Activated CD8-positive, alpha-beta memory T cell treated with anti-CD3 and anti-CD28 coated beads, Interleukin-2, amount 50 U/mL, for 1 hour (primary cell): ENCODE measurements at regions not wholly inside any gene's neighbourhood (a gene's known extent, or its start where the extent isn't known, plus 50 kb on each side); places are given as distances from the start of the nearest gene placed in this dataset.
"Not testable (repeated sequence)": the region's sequence is repeated elsewhere in the genome, so short reads cannot be mapped to it uniquely, and the experiment has no call there.

ENCODE experiments used
- DNase-seq: peaks from one replicate; pipeline ENCODE4 v3.0.0-alpha.2; 2020; ENCODE audit errors: extremely low read depth

DNA sequence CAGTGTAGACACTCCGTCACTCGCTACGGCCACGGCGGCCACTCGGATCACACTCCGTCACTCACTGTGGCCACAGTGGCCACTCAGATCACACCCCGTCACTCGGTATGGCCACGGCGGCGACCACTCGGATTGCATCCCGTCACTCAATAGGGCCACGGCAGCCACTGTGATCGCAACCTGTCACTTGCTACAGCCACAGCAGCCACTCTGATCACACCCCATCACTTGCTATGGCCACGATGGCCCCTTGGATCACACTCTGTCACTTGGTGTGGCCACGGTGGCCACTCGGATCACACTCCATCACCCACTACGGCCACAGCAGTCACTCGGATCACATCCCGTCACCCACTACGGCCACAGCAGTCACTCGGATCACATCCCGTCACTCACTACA is 175.3 kb downstream of the LAT start:
- not testable (repeated sequence) for DNase-seq

DNA sequence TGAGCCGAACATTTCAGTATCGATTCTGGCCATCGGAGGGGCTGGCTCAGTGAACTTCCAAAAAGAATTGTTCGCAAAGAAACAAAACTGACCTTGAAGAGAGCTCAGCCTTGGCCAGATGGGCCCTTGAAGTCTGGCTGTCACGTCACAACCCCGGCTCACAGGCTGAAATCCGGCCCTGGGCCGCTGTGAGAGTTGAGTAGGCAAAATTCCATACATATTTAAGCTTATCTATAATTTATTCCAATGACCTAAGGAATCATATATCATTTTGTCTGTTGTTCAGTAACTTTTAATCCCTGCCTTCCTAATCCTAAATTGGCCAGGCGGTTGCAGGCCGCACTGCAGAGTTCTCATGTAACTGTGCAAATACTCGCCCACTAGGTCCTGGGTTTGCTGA is 174.8 kb downstream of the LAT start:
- not testable (repeated sequence) for DNase-seq

DNA sequence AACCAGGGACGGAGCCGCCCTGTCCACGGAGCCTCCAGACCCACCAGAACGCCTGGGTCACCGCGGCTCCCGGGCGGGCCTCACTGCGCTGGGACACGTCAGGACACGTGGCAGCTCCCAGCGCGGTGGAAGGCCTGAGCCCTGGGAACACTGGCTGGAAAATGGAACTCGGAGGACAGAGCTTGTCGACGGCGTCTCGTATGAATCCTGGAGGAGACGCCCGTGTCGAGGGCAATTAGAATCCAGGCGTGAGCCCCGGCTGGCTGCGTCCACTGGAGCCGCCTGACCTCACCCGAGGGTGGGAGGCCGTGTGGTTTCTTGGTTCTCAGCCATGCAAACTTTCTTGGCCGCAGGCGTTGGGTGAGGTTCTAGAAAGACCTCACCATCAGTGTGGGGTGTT is 173.9 kb downstream of the LAT start:
- no peak for DNase-seq

DNA sequence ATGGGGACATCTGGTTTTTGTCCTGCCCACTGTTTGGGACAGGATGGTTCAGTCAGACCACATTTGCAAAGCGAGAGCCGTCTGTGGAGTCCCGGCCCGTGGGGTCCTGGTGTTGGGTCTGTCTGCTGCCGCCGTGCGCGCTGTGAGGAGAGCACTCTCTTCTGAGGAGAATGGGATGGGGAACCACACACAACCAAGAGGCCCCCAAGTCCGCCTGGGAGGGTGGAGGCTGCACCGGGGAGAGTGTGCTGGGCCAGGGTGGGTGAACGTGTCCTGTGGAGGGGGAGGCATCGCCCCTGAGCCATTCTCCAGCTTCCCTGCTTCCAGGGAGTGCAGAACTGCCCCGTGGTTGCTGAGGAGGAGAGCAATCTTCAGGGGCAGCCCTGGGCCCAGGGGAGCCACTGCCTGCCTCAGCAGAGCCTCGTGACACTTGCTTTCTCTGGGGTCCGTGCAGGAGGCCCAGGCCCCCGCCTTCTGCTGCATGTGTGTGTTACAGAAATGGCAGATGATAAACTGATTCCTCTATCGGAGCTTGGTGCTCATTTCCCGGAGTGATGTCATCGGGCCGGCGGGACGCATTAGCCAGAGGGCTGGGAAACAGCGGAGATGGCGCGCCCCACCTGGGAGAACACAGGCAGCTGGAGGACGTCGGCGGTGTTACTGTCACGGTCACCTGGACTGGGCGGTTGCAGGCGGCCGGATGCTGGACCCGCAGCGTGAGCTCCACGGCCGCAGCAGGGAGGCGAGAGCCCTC is 173.4 kb downstream of the LAT start:
- DNase-seq: not testable (repeated sequence)

GRCh38 chr16:29157051-29157923 is 172.4 kb downstream of the LAT start:
- not testable (repeated sequence) for DNase-seq

DNA sequence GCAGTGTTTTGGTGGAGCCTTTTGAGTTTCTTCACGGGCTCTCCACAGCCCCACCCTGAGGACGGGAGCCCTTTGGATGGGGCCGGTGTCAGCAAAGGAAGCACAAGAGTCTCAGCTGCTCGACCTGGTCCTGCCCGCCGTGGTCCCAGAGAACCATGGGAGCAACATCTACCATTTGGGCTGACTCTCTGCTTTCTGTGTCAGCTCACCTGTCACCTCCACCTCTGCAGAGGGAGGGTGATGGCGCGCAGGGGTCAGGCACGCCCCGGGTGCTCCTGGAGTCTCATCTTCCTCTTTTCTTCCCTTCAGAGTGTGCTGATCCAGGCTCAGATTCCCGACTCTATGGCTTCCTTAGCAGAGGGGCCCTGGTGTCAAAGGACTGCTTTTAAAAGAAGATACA is 171.7 kb downstream of the LAT start:
- DNase-seq: no peak

DNA sequence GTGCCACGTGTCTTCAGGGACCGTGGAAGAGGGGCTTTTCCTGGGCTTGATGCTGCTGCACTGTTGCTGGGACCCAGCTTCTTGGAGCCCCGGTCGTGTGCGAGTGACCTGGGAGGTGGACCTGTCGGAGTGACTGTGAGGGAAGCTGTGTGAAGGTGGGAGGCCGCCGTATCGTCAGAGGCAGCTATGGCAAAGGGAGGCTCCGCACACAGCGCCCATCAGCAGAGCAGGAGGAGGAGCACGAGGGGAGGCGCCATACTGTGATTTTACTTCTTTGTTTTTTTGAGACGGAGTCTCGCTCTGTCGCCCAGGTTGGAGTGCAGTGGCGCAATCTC is 171.0 kb downstream of the LAT start:
- DNase-seq: not testable (repeated sequence)

DNA sequence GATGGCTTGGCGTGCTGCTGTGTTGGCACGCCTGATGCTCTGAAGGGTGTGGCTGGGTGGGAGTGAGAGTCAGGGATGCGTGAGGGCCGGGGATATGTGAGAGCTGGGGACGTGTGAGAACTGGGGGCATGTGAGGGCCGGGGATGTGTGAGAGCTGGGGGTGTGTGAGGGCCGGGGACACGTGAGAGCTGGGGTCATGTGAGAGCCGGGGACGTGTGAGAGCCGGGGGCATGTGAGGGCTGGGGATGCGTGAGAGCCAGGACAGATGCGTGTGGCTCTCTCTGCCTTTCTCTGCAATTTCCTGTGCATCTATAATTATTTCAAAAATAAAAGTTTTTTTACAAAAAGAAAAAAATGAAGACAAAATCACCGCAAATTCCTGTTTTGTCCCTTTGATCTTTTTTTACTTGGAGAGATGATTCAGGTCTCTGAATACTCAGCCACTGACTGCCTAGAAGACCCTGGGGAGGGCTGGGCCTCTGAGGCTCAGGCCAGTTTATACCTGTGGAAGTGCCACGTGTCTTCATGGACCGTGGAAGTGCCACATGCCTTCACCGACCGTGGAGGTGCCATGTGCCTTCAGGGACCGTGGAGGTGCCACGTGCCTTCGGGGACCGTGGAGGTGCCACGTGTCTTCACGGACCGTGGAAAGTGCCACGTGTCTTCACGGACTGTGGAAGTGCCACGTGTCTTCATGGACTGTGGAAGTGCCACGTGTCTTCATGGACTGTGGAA is 170.4 kb downstream of the LAT start:
- not testable (repeated sequence) for DNase-seq

DNA sequence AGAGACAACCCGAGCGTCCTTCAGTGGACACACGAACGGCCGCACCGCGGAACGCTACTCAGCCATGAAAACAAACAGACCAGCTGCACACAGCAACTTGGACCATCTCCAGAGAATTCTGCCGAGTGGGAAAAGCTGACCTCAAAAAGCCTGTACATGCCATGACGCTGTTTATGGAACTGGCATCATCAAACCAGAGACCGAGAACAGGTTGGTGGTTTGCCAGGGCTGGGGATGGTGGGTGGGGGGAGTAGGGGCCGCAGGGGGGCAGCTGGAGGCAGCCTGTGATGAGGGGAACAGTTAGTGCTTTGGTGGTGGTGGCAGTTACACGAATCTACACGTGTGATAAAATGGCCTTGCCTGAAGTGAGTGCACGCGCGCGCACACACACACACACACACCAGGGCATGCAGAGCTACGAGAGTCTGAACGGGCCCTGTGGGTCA is 169.8 kb downstream of the LAT start:
- DNase-seq: no peak

GRCh38 chr16:29154088-29154487 is 169.2 kb downstream of the LAT start:
- no peak for DNase-seq

DNA sequence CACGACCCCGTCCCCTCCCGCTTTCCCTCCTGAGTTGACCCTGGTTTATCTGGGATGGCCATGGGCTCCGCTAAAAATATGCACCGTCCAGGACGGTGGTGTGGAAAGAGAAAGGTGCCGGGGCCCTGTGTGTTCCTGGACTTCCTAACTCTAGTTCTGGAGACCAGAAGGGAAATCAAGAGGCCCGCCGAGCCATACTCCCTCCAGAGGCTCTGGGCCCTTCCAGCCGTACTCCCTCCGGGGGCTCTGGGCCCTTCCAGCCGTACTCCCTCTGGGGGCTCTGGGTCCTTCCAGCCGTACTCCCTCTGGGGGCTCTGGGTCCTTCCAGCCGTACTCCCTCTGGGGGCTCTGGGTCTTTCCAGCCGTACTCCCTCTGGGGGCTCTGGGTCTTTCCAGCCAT is 168.5 kb downstream of the LAT start:
- not testable (repeated sequence) for DNase-seq

GRCh38 chr16:29152544-29153031 is 167.7 kb downstream of the LAT start:
- not testable (repeated sequence) for DNase-seq

- no peak for DNase-seq
These were observed 166.5 kb downstream of the LAT start for GRCh38 chr16:29151317-29151716.

DNA sequence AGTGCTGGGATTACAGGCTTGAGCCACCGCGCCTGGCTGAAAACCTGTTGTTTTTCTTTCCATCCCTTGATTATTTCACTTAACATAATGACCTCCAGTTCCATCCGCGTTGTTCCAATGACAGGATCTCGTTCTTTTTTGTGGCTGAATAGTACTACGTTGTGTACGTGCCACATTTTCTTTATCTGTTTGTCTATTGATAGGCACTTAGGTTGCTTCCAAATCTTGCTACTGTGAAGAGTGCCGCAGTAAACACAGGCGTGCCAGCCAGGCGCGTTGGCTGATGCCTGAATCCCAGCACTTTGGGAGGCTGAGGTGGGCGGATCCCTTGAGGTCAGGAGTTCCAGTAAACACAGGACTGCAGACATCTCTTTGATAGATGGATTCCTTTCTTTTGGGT is 165.1 kb downstream of the LAT start:
- DNase-seq: not testable (repeated sequence)

GRCh38 chr16:29148867-29149272 is 164.0 kb downstream of the LAT start:
- DNase-seq: peak; percentile 81

GRCh38 chr16:29148131-29148691 is 163.4 kb downstream of the LAT start:
- DNase-seq: no peak

DNA sequence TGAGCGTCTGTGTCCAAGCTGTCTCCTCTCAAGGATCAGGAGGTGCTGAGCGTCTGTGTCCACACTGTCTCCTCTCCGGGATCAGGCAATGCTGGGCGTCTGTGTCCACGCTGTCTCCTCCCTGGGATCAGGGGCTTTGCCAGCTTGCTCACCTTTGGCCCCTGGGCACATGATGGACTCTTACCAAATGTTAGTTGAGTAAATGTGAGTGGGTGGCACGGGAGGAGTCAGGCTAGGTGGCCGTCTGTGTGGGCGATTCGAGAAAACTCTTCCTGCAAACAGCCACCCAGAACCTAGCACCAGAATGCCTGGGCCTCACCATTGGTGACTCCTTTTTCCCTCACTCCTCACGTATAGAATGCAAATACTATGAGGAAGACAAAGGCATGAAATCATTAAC is 162.9 kb downstream of the LAT start:
- DNase-seq: not testable (repeated sequence)

DNA sequence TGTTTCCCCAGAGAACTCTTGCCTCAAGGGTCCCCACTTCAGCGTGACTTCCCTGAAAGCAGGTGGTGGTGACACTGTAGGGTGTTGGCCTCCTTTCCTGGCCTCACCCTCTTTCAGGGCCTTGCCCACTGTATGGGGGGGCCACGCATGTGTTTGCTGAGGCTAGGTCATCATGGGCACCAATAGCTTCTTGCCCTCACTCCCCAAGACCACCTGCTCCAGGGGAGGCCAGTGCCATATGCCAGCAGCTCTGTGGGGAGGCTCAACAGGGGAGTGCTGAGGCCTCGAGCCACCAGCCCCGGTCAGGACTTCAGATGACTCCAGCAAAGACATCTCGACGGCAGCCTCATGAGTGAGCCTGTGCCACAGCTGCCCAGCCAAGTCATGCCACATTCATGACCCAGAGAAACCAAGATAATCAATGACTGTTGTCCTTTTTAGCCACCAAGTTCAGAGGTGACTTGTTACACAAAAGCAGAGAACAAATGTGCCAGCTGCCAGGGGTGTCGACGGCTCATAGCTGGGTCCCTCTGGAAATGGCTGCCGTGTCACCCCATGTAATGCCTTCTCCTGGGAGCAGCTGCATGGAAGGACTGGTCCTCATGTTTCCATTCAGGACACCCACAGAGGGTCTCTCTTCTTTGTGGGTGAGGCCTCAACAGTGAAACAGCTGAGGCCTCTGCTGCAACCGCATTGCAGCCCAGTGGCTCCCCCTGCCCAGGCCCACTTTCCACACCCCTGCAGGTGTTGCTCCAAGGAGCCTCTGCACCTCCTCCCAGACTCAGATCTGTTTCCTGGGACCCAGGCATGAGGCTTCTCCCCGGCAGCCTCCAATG is 162.2 kb downstream of the LAT start:
- DNase-seq: not testable (repeated sequence)

DNA sequence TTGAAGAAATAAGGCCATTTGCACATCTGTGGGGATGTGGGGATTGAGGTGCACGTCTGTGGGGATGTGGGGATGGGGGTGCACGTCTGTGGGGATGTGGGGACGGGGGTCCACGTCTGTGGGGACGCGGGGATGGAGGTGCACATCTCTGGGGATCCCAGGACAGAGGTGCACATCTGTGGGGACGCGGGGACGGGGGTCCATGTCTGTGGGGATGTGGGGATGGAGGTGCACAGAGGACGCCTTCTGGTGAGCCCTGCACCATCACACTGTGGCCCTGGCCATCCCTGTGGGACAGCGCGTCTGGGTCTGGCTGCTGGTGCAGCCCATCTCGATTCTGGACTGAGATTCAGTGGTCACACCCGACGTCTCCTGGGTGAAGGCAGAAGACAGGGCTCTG is 161.4 kb downstream of the LAT start:
- no peak for DNase-seq

DNA sequence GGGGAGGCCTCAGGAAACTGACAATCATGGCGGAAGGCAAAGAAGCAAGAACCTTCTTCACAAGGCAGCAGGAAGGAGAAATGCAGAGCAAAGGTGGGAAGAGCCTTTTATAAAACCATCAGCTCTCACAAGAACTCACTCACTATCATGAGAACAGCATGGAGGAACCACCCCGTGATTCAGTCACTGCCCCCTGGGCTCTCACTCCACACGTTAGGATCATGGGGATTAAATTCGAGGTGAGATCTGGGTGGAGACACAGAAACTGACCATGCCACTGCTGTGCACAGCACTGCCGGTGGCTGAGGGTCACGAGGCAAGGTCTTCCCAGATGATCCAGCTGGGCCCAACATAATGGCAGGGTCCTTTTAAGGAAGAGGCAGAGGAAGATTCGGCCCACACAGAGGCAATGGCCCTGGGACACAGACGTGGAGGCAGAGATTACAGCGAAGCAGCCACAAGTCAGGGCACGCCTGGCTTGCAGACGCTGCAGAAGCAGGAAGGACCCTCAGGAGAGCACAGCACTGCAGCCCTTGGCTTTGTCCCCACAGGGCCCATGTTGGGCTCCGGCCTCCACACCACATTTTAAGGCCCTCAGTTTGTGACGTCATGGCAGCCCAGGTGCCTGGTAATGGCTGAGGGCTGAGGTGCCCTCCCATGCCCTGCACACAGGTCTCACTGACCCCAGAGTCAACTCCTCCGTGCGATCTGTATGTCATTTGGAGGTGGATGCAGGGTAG is 160.8 kb downstream of the LAT start:
- DNase-seq: not testable (repeated sequence)
